Neural progenitor cell (in vitro differentiated cells): ENCODE measurements at regions not wholly inside any gene's neighbourhood (a gene's known extent, or its start where the extent isn't known, plus 50 kb on each side); places are given as distances from the start of the nearest gene placed in this dataset. TPM values are rescaled to one million over a fixed set of nuclear protein-coding genes. Genes with fewer than 3 reads are reported as not detected.
"Not testable (repeated sequence)": the region's sequence is repeated elsewhere in the genome, so short reads cannot be mapped to it uniquely, and the experiment has no call there.

ENCODE experiments used
- DNase-seq: peaks from one replicate; pipeline ENCODE4 v3.0.0-alpha.2; 2016; ENCODE audit warnings: low spot score
- H2AFZ ChIP-seq: fragments of 200-600 bp; sonication (generic); replicated peaks from 2 replicates; pipeline ENCODE4 v1.6.1; 2016; ENCODE audit warnings: antibody characterized with exemption
- H3F3A ChIP-seq: fragments of 200-600 bp; sonication (generic); 2 replicates; pipeline ENCODE4 v1.6.1; 2016; ENCODE audit warnings: antibody characterized with exemption, low read depth
- H3K27ac ChIP-seq: fragments of 200-600 bp; sonication (generic); 2 replicates; pipeline ENCODE4 v1.5.1; 2016; ENCODE audit warnings: mild to moderate bottlenecking
- H3K27me3 ChIP-seq: fragments of 200-600 bp; sonication (generic); 2 replicates; pipeline ENCODE4 v1.6.1; 2016; ENCODE audit warnings: mild to moderate bottlenecking, moderate library complexity
- H3K36me3 ChIP-seq: fragments of 200-600 bp; sonication (generic); 2 replicates; pipeline ENCODE4 v1.5.1; 2016
- H3K4me1 ChIP-seq: fragments of 200-600 bp; sonication (generic); 2 replicates; pipeline ENCODE4 v1.6.1; 2016; ENCODE audit warnings: mixed run types
- H3K4me2 ChIP-seq: fragments of 200-600 bp; sonication (generic); 2 replicates; pipeline ENCODE4 v1.6.1; 2016
- H3K4me3 ChIP-seq: fragments of 200-600 bp; sonication (generic); 2 replicates; pipeline ENCODE4 v1.5.1; 2016
- H3K79me2 ChIP-seq: fragments of 200-600 bp; sonication (generic); 2 replicates; pipeline ENCODE4 v1.6.1; 2016; ENCODE audit warnings: low read depth
- H3K9ac ChIP-seq: fragments of 200-600 bp; sonication (generic); 2 replicates; pipeline ENCODE4 v1.6.1; 2016
- H3K9me3 ChIP-seq: fragments of 200-600 bp; sonication (generic); 2 replicates; pipeline ENCODE4 v1.5.1; 2016; ENCODE audit warnings: low read depth
- H4K20me1 ChIP-seq: fragments of 200-600 bp; sonication (generic); 2 replicates; pipeline ENCODE4 v1.6.1; 2016; ENCODE audit warnings: low read depth
- H3K27ac Mint-ChIP-seq: 3 replicates; pipeline ENCODE4 v1.8.0; 2021; ENCODE audit warnings: mixed read lengths
- H3K27me3 Mint-ChIP-seq: 2 replicates; pipeline ENCODE4 v1.8.0; 2022; ENCODE audit warnings: low read depth, mild to moderate bottlenecking, inconsistent platforms, moderate library complexity, mixed read lengths; ENCODE audit not compliant: insufficient read depth
- H3K36me3 Mint-ChIP-seq: 3 replicates; pipeline ENCODE4 v1.8.0; 2021; ENCODE audit warnings: mixed read lengths
- H3K4me1 Mint-ChIP-seq: 3 replicates; pipeline ENCODE4 v1.8.0; 2021; ENCODE audit warnings: mixed read lengths
- H3K4me3 Mint-ChIP-seq: 3 replicates; pipeline ENCODE4 v1.8.0; 2021; ENCODE audit warnings: mild to moderate bottlenecking, moderate library complexity, mixed read lengths
- H3K9me3 Mint-ChIP-seq: 3 replicates; pipeline ENCODE4 v1.8.0; 2020; ENCODE audit warnings: mixed read lengths
- CTCF ChIP-seq: fragments of 200-600 bp; sonication (generic); IDR thresholded peaks from 2 replicates; pipeline ENCODE4 v1.5.1; 2017; ENCODE audit warnings: antibody characterized with exemption, mild to moderate bottlenecking
- EZH2 ChIP-seq: fragments of 200-600 bp; sonication (generic); IDR thresholded peaks from 2 replicates; pipeline ENCODE4 v1.6.1; 2017; ENCODE audit warnings: antibody characterized with exemption, mild to moderate bottlenecking, moderate library complexity
- EZH2phosphoT487 ChIP-seq: fragments of 200-600 bp; sonication (generic); IDR thresholded peaks from 2 replicates; pipeline ENCODE4 v1.6.1; 2017; ENCODE audit warnings: antibody characterized with exemption
- small RNA-seq: library from RNA; depleted of rRNA; stranded (forward); fragments of <200 nt; gene quantifications from one replicate; pipeline ENCODE3, GENCODE V24; 2015

- peaks cover 6% of the 10 kb centered on the region for H3K9me3 Mint-ChIP-seq
- H3K4me3 Mint-ChIP-seq: no peak overlapping the region
- H3K27me3 Mint-ChIP-seq: peaks cover 4% of the 10 kb centered on the region
- no peaks in the 10 kb centered on the region for H3K36me3 ChIP-seq
- H3K79me2 ChIP-seq: no peaks in the 10 kb centered on the region
- no peak overlapping the region for H3K9ac ChIP-seq
- no peak overlapping the region for H3K27ac Mint-ChIP-seq
- H3K27ac ChIP-seq: no peak overlapping the region
- H3F3A ChIP-seq: peaks cover 12% of the 10 kb centered on the region
- H3K4me1 Mint-ChIP-seq: peaks cover 5% of the 10 kb centered on the region
- no peak overlapping the region for H3K4me2 ChIP-seq
- H3K4me1 ChIP-seq: no peaks in the 10 kb centered on the region
- no peaks in the 10 kb centered on the region for H3K27me3 ChIP-seq
- no peak for TF ChIP-seq EZH2
- TF ChIP-seq EZH2phosphoT487: no peak
- no peak for TF ChIP-seq CTCF
- H3K36me3 Mint-ChIP-seq: no peaks in the 10 kb centered on the region
- DNase-seq: no peak
- no peak overlapping the region for H2AFZ ChIP-seq
- no peak overlapping the region for H3K4me3 ChIP-seq
- no peaks in the 10 kb centered on the region for H3K9me3 ChIP-seq
- H4K20me1 ChIP-seq: no peaks in the 10 kb centered on the region
These were observed 146.8 kb downstream of the USP46 start for GRCh38 chr4:52512291-52512690.

- H3K4me3 Mint-ChIP-seq, H3K27me3 Mint-ChIP-seq, H2AFZ ChIP-seq, H3K36me3 Mint-ChIP-seq, H3K4me3 ChIP-seq, H3K27ac Mint-ChIP-seq, DNase-seq, H3K4me2 ChIP-seq, H3K79me2 ChIP-seq, H3K27ac ChIP-seq, H3F3A ChIP-seq, H3K36me3 ChIP-seq, H3K27me3 ChIP-seq, H4K20me1 ChIP-seq, H3K9ac ChIP-seq, H3K9me3 ChIP-seq: not testable (repeated sequence)
- H3K9me3 Mint-ChIP-seq: peaks cover 15% of the 10 kb centered on the region
- H3K4me1 ChIP-seq: peaks cover 18% of the 10 kb centered on the region
- H3K4me1 Mint-ChIP-seq: peaks cover 22% of the 10 kb centered on the region
These were observed 137.0 kb downstream of the USP46 start for GRCh38 chr4:52522093-52522492.

- H3K79me2 ChIP-seq: no peaks in the 10 kb centered on the region
- no peak overlapping the region for H3K4me3 Mint-ChIP-seq
- no peak for DNase-seq
- no peak overlapping the region for H3K27ac Mint-ChIP-seq
- H3K9ac ChIP-seq: no peak overlapping the region
- H3K9me3 ChIP-seq: no peaks in the 10 kb centered on the region
- no peaks in the 10 kb centered on the region for H3K4me1 Mint-ChIP-seq
- no peaks in the 10 kb centered on the region for H3K4me1 ChIP-seq
- no peaks in the 10 kb centered on the region for H3K36me3 Mint-ChIP-seq
- no peak overlapping the region for H3K27ac ChIP-seq
- peaks cover 19% of the 10 kb centered on the region for H3K9me3 Mint-ChIP-seq
- TF ChIP-seq EZH2phosphoT487 (no peak), CTCF (no peak), EZH2 (no peak)
- no peak overlapping the region for H2AFZ ChIP-seq
- H3K27me3 ChIP-seq: no peaks in the 10 kb centered on the region
- H3K4me3 ChIP-seq: no peak overlapping the region
- no peaks in the 10 kb centered on the region for H4K20me1 ChIP-seq
- H3F3A ChIP-seq: no peaks in the 10 kb centered on the region
- no peak overlapping the region for H3K4me2 ChIP-seq
- H3K36me3 ChIP-seq: no peaks in the 10 kb centered on the region
- H3K27me3 Mint-ChIP-seq: peaks cover 4% of the 10 kb centered on the region
These were observed 129.1 kb downstream of the USP46 start for GRCh38 chr4:52529983-52530382.

- no peaks in the 10 kb centered on the region for H3K9me3 ChIP-seq
- no peaks in the 10 kb centered on the region for H4K20me1 ChIP-seq
- Mint-ChIP-seq H3K9me3 (peaks cover 7% of the 10 kb centered on the region), H3K27me3 (peaks cover 7% of the 10 kb centered on the region), H3K36me3 (peaks cover 2% of the 10 kb centered on the region), H3K4me1 (peaks cover 2% of the 10 kb centered on the region), H3K4me3 (no peak overlapping the region), H3K27ac (no peak overlapping the region)
- TF ChIP-seq CTCF: no peak
- TF ChIP-seq EZH2phosphoT487: no peak
- TF ChIP-seq EZH2: no peak
- no peaks in the 10 kb centered on the region for H3K27me3 ChIP-seq
- no peaks in the 10 kb centered on the region for H3K36me3 ChIP-seq
- H3K9ac ChIP-seq: no peak overlapping the region
- DNase-seq: no peak
- H3K4me1 ChIP-seq: no peaks in the 10 kb centered on the region
- H3F3A ChIP-seq: no peaks in the 10 kb centered on the region
- H3K4me3 ChIP-seq: no peak overlapping the region
- H3K79me2 ChIP-seq: no peaks in the 10 kb centered on the region
- H2AFZ ChIP-seq: no peak overlapping the region
- H3K27ac ChIP-seq: no peak overlapping the region
- H3K4me2 ChIP-seq: no peak overlapping the region
These were observed 123.3 kb downstream of the USP46 start for GRCh38 chr4:52535793-52536192.

Small RNA genes lying in the stretch of these regions (small RNA-seq; reads per million reads assigned to genes)
- gene RNU6-1252P: not detected
